ENCODE measurements at regions not wholly inside any gene's neighbourhood (a gene's known extent, or its start where the extent isn't known, plus 50 kb on each side); places are given as distances from the start of the nearest gene placed in this dataset.
A peak's percentile ranks its signal among the peaks of the same experiment; 100 is the strongest.

DNA sequence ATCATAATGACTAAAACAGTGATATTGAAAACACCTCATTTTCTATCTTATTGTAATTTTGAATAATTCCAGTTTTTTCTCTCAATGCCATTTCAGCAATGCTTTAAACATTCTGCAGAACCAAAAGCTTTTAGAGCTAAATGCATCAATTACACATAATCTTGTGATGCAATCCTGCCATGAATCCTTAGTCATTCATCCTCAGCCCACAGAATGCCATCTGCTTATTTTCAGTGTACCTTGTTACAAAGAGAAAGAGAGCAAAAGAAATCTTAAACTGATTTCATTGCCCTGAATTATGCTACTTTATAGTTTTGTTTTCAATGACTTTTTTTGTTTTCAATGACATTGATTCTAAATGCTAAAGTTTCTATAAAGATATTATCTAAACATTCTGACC is 1234.8 kb upstream of the C9orf72 start:
- peak in 5 of 56 donors; percentile 0 to 11 (median 4) for DNase-seq

GRCh38 chr9:28810388-28811075 is 1237.3 kb upstream of the C9orf72 start:
- DNase-seq = no peak

GRCh38 chr9:28820741-28821140 is 1247.5 kb upstream of the C9orf72 start:
- DNase-seq = no peak

DNA sequence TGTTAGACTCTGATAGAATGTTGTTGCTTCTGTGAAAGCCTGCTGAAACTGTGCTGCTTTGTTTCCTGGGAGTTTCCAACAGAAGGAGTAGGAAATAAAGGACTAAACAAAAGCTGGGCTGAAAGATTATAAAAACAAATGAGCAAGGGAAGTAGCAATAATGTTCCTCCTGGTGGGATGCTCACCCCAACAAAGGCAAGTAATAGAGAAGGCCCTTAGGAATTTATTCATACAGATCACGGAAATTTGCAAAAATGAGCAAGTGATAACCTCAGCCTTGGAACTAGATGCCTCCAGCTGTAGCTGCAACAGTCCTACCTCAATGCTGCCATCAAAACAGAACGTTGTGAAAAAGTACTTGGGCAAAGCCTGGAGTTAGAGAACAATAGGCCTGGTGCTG is 1248.0 kb upstream of the C9orf72 start:
- DNase-seq = no peak

GRCh38 chr9:28824432-28824963 is 1251.2 kb upstream of the C9orf72 start:
- DNase-seq = no peak

- no peak for DNase-seq
Observed at GRCh38 chr9:28832168-28832770, 1259.0 kb upstream of the C9orf72 start.

DNA sequence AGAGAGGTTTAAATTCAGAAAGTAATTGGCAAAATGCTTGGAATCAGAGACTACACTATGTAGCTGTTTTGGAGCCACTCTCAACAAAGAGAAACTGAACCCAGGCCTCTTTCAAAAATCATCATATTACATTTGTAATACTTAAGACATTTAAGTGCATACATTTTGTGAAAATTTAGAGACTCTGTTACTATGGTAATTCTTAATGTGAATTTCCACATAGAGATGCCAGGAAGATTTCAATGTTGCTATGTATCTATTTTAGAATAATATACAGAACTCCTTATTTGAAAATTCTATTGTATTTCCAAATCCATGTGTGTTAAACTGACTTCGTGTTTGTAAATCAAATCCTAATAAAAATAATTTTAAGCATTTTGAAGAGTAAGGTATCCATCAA is 1260.9 kb upstream of the C9orf72 start:
- no peak for DNase-seq

- no peak for DNase-seq
Observed at GRCh38 chr9:28839778-28840430, 1266.6 kb upstream of the C9orf72 start.

- DNase-seq = no peak
Observed at GRCh38 chr9:28841775-28842174, 1268.5 kb upstream of the C9orf72 start.

- no peak for DNase-seq
Observed at GRCh38 chr9:28847331-28847730, 1274.0 kb upstream of the C9orf72 start.

DNA sequence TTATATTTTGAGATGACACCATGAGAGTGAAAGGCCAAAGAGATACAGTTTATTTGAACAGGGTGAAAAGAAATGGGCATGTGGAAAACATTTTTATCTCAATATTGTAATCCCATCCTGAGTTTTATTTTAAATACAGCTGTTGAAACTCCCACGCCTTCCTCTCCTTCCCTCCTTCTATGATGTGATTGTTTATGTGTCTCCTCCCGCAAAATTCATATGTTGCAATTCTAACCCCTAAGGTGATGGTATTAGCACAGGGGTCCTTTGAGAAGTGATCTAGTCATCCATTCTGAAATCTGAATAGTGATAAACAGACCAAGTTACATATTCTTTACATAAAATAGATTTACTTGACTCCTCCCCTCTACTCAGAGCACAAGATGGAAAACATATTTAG is 1275.4 kb upstream of the C9orf72 start:
- no peak for DNase-seq

GRCh38 chr9:28853477-28853876 is 1280.2 kb upstream of the C9orf72 start:
- no peak for DNase-seq

DNA sequence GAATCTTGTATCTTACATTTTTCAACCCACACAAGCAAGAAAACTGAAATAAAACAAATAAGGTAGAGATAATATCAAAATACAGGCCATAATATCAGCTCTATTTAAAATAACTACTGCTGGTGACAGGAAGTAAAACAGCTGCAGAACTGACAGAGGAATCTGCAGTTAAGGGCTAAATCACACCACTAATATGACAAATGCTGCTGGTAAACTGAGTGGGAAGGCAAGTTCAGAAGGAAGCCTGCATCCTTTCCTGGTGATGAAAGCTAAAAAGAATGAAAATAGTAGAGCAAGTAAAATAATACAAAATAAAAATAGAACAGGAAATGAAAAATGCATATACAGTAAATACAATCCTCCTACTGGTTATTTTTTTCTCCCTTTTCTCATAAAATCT is 1293.7 kb upstream of the C9orf72 start:
- no peak for DNase-seq

DNA sequence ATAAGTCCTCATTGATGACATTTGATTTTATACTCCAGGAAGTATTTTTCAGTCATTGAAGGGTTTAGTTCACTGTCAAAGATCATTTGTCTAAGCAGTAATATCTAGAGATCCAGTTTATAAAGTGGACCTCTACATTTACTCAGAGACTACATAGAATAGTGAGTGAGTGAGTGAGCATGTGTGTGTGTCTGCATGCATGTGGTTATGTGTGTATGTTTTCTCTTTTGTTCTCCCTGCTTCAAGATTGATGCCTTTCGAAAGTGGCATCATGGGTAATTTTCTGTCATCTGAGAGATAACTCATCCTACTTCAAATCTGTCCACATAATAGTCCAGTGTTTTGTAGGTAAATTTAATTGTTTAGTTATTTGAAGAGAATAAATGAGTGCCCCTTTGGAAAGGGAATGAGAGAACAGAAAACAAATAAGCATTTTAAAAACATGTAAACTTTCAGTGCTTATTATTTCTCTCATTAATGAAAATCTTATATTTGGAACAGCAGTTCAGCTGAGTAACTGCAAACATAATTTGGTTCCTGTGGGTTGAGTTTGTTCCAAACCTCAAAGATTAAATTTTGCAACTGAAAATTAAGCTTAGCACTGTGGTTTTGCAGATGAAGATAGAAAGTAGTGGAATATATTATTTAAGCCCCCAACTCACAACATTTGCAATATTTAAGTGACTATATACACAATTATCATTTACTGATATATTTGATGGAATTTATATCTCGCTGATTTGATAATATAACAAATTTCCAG is 1295.1 kb upstream of the C9orf72 start:
- DNase-seq = no peak

GRCh38 chr9:28882529-28882928 is 1309.2 kb upstream of the C9orf72 start:
- no peak for DNase-seq

GRCh38 chr9:28883234-28883633 is 1310.0 kb upstream of the C9orf72 start:
- DNase-seq = no peak

GRCh38 chr9:28887188-28887884 is 1314.1 kb upstream of the C9orf72 start:
- no peak for DNase-seq

- no peak for DNase-seq
Observed at GRCh38 chr9:28888806-28889205, 1315.5 kb upstream of the C9orf72 start.

DNA sequence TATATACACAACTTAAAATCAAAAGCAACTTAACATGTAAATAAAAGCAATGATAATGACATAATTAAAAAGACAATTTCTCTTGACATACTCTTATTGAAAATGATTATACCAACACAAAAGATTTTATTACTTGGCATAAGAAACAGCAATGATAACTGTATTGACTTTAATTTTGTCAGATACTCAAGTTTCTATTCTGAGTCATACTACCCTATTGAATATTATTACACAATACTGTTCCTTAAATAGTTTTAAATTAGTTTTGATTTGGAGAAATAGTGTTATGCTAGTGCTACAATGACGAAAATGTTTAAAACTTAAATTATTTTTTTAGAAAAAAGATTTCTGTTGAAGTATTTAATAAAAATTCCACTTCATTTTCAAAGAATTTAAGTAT is 1319.3 kb upstream of the C9orf72 start:
- DNase-seq = no peak

DNA sequence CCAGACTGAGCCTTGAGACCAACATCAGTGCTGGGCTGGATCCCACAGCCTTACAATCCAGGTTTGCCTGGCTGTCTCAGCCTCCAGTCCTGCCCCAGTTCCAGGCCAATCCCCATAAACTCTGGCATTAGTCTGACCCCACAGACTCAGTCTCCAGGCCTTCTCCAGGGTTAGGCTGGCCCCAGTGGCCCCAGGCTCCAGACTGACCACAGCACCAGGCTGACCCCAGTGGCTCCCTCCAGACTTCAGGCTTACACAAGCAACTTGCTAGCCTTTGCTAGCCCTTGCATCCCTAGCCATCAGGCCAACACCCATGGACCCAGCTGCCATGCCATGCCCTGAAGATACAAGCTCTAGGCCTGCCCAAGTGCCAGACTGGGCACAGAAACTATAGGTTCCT is 1326.0 kb upstream of the C9orf72 start:
- DNase-seq = no peak

GRCh38 chr9:28899926-28900325 is 1326.6 kb upstream of the C9orf72 start:
- DNase-seq = no peak

All from nucleus accumbens (tissue), 56 donors.